ENCODE measurements at regions not wholly inside any gene's neighbourhood (a gene's known extent, or its start where the extent isn't known, plus 50 kb on each side); places are given as distances from the start of the nearest gene placed in this dataset.

DNA sequence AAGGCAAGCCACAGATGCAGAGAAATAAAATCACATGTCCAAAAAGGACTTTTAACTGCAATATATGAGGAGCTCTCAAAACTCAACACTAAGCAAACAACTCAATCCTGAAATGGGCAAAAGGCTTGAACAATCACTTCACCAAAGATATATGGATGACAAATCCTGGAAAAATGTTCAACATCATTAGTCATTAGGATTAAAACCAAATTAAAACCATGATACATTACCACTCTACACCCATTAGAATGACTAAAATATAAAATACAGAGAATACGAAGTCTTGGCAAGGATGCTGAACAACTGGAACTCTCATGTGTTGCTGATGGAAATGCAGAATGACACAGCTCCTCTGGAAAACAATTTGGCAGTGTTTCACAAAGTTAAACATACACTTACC is 277.4 kb downstream of the TLE1 start:
- no peak for TF ChIP-seq POLR2A (IDR thresholded peaks at IDR 0.05)
- TF ChIP-seq POLR2AphosphoS5 (IDR thresholded peaks at IDR 0.05) = no peak

All from upper lobe of left lung (tissue), 4 donors.